Heart left ventricle (tissue), 13 donors: ENCODE measurements at regions not wholly inside any gene's neighbourhood (a gene's known extent, or its start where the extent isn't known, plus 50 kb on each side); places are given as distances from the start of the nearest gene placed in this dataset.

Source experiments
- CTCF ChIP-seq, 12 donors: fragments of 200-600 bp; sonication (generic) in 4 of 12; IDR thresholded peaks; one replicate each; pipeline versions ENCODE4 v1.5.0 to v1.8.0; 2018 to 2022; ENCODE audit warnings: antibody characterized with exemption in 12 of 12, mild to moderate bottlenecking in 5 of 12
- POLR2A ChIP-seq, 2 donors: fragments of 450-650 bp; IDR thresholded peaks; one replicate each; pipeline ENCODE4 v1.6.1; 2017; ENCODE audit warnings: antibody characterized with exemption in 2 of 2, mild to moderate bottlenecking in 2 of 2, moderate library complexity in 2 of 2
- donor health status: ischemic (EF 13 %, LVEDD 7.1; RV severe dilation, severe dysfunction).
- donor health status: DM: no; HTN: yes; CAD: no.
- donor health status: DM: no; HTN: no; CAD: no.
- donor health status: ischemic (EF 25% LVEDD 6.9; RV normal size, moderate dysfunction).
- donor health status: ischemic (EF 25% LVEDD 5.7; RV mildly dilated, moderate dysfunction).
- donor health status: ischemic (EF 35%, LVEDD 5.7; RV mildly dilated, moderate dysfunction).
- donor health status: nonischemic (EF 11% LVEDD 7.7; RV severe dilation, severe dysfunction).
- donor health status: DM: yes; HTN: yes; CAD: no.
- donor health status: PGD.
- donor health status: ischemic (EF 29% LVEDD 5.4; RV normal size, mild dysfunction).
- donor health status: nonischemic (EF 23%, LVEDD 6.1; RV moderate dilation, normal function).

- no peak for TF ChIP-seq POLR2A (IDR thresholded peaks at IDR 0.05)
- TF ChIP-seq CTCF (IDR thresholded peaks at IDR 0.05), result no peak
These were observed 362.6 kb upstream of the PLSCR5 start for GRCh38 chr3:146967783-146968182.
